T-helper 1 cell (primary cell): ENCODE measurements at regions not wholly inside any gene's neighbourhood (a gene's known extent, or its start where the extent isn't known, plus 50 kb on each side); places are given as distances from the start of the nearest gene placed in this dataset.

Experiments
- DNase-seq, 5 donors: peaks; one replicate each; pipeline ENCODE4 v3.0.0-alpha.2; 2012 to 2020

DNA sequence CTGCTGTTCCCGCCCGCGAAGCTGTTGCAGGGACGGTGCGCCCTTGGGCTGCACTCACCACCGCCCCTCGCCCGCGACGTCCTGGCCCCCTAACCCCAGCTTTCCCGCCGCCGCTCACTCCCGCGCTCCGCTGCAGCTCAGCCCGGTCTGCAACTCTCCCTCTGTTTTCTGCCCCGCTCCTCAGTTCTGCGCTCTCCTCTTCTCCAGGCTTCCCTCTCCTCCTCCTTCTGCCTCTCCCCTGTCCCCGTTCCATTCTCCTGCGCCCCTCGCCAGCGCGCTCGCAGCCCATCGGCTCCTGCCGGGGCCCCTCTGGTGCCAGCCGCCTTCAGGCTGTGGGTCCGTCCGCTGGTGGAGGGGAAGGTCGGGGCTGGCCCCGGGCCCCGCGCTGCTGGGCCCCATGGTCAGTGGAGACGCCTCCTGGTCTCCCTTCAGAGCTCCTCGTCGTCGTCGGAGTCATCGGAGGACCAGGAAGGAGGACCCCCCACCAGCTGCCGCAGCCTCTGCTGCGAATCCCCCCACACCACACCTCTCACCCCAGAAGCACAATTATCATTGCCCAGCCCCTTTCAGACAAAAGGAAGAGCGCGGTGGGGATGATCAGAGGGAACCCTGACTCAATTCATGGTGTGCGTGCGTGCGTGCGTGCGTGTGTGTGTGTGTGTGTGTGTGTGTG, 223.2 kb upstream of the FOXF1 start:
- no peak for DNase-seq

DNA sequence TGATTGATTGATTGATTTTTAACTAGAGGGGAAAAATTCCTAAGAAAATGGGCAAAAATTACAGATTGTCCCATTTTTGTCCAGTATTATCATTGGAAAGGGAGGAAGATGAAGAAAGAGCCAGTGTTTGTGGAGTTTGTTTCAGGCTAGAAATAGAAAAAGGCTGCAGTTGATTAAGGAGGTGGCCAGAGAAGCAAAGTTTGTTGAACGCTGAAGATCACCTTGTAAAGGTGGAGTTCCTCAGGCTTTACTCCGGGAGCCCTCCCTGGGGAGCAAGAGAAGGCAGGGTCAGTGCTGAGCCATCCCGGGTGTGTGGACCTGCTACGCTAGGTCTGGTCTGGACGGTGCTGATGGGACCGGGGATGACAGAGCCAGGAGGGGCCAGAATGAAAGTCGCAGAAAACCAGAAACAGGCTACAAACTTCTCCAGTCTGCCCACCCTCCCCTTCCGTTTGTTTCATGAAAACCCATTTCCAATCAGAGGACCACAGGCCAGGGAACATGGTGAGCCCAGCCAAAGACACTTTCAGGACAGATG, 222.6 kb upstream of the FOXF1 start:
- DNase-seq, result no peak

DNA sequence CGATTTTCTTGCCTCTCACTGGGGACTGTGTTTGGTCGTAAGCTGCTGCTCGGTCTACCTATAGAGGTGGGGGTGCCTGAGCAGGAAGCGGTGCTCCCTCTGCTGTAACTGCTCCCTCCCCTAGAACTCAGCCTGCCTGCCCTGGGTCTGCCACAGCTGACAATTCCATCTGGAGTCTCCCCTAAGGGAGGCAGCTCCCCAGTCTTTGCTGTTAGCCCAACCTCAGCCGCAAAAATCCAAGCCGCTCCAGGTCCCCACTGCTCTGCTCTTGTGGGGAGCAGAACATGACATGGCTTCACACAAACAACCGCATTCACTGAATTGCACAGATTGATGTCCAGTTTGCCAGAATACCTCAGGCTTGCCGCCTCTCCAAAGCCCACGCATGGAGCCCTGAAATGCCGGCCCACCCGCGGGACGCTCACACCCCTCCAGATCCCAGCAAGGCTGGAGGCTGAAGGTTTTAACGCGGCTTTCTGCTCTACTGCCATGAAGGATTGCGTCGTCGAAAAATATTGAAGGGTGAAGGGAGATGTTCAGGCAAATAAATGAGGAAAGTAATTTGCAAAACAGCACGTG, 221.5 kb upstream of the FOXF1 start:
- no peak for DNase-seq

DNA sequence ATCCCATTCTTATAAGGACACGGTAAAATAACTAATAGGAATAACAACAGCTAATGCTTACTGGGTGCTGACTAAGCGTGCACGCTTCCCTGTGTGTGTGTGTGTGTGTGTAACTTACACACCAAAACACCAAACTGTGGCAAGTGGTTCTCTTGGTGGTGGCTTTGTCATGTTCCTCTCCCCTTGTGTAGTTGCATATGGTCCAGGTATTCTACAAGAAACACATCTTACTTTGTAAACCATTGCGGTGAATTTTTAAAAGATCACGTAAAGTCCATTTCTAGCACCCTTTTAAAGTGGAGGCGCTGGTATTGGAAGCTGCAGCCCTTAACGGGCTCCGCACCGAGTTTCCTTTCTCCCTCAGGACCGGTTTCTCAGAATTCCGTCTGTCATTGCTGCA, 221.0 kb upstream of the FOXF1 start:
- no peak for DNase-seq

DNA sequence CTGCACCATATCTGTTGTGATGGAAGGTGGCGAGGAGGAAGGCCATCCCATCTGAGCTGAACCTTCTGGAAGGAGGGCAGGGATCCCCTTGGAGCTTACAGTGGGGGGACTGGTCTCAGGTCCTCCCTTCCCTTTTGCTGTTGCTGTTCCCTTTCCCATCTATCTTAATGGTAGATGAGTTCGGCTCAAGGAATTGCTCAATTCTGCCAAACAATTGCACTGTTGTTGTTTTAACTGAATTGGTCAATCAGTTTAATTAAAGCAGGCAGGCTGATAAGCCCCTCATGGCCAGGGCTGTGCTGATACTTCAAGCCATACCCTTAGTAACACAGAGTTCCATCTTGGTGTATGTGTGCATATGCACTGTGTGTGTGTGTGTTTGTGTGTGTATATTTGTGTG, 220.4 kb upstream of the FOXF1 start:
- no peak for DNase-seq

DNA sequence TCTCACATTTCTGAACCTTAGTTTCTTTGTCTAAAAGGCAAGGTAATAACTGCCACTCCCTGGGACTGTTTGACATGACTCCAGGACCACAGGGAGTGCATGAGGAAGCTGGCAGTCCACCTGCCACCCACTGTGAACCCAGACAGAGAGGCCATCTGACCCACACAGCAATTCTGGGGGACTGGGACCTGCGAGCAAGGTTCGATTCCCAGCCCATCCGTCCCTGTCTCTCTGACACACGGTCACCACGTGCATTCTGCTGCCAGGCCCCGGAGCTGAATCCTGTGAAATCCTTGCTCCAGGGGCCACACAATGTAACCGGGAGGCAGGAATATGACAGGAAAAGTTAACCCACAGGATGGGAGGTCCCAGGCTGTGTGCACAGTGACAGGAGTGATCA, 218.8 kb upstream of the FOXF1 start:
- DNase-seq, result no peak

DNA sequence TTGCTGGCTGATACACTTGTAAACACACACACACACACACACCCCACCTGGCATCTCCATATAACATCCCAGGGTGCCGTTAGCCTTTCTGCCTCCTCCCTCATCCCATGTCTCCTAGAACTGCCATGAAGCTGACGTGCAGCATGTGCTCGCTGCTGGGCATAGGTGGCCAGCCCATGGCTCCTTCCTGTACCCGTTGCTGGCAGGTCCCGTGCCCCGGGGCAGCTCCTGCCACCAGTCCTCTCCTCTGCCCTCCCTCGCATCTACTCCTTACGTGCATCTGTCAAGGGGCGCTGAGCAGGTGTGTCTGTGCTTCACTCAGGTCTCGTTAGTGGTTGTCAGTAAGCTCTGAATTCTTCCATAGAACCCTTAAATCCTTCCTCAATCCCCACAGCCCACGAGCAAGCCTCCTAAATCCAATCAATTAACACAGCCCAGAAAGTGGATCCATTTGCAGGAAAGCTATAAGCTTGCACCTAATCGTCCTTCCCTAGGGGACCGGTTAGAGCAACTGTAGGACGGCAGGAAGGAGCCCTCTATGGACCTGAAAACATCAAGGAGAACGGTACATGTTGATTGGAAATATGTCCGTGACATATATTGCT, 218.1 kb upstream of the FOXF1 start:
- DNase-seq, result no peak

DNA sequence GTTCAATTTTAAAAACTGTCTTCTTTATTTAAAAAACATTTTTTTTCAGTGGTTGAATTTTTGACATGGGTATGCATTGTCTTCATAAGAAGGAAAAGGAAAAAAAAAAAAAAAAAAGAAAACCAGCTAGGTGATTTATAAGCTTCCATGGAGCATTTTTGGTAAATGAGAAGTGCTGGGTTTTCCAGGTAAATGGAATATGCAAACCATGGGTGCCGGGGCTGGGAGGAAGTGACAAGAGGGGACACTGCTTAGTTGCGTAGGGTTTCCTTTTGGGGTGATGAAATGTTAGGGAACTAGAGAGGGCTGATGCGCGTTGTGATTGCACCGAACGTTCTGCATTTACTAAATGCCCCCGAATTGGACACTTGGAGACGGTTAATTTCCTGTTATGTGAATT, 217.4 kb upstream of the FOXF1 start:
- no peak for DNase-seq

DNA sequence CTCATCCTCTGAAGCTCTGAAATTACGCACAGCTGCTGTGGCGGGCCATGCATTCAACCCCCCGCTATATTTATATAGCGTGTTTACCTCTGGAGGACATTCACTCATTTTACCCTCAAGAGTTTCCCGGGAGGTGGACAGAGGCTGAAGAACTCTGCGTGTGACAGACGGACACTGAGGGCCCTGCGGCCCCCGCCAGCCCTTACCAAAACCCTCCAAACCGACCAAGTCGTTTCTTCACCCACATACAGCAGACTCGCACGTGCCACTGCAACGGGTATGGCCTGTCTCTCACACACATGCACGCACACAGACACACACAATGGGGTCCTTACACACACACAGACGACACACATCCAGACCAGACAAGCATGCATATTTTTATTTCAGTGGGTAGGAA, 216.4 kb upstream of the FOXF1 start:
- DNase-seq, result no peak

DNA sequence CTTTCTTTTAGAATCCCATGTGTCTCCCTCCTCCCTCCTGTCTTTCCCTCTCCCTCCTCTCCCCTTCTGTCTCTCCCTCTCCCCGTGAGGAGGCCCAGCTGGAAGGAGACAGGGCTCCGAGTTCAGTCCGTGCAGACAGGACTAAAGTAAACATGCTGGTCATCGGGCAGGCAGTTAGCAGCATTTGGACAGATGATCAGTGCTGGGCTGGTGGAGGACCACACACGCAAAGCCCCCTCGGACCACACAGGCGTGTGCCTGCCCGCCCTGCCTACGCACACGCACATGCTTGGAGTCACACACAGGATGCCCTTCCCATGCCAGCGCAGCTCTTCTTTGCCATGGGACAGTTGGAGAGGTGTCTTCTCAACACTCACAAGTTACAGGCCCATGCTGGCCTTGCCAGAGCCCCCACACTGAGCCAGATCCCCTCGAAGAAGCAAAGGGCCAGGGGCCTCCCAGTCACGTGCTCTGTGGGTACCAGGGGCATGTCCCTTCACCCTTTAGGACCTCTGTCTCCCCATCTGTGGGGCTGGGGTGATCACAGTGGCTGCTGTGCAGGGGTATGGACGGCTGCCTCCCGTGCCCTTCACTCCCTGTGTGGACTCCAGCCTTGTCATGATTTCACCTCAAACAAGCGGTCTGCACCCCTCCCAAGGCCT, 215.7 kb upstream of the FOXF1 start:
- no peak for DNase-seq

DNA sequence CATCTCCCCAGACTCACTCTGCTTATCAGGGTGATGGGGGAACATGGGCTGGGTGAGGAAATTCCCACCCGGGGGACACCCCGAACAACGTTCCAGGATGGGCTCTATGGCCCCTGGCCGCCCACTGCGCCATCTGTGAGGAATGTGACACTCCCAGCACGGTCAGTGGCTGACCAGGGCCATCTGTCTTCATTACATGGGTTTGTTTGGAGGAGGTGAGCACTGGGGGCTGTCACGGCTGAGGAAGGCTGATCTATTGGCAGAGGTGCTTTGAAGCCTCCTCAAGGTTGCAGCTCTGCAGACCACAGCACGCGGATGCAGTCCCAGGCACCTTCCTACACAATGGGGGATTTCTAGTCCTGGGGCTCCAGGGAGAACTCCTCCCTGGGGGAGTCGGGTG, 214.1 kb upstream of the FOXF1 start:
- DNase-seq, result no peak

DNA sequence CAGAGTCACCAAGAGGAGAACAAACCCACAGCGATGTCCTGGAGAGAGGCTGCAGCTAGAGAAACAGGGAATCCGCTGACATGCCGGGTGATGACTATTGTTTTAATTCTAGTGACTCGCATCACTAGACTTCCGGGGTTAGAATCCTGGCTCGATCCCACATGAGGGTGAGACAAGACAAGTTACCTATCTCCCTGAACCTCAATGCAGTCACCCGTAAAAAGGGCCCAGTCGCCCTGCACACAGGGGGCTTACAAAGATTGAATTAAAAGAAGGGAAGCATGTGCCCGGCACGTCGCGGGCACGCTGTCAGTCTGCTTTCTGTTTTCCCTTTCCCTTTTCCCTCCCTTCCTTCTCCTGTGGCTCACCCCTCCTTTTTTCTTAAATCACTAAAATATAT, 212.9 kb upstream of the FOXF1 start:
- no peak for DNase-seq

DNA sequence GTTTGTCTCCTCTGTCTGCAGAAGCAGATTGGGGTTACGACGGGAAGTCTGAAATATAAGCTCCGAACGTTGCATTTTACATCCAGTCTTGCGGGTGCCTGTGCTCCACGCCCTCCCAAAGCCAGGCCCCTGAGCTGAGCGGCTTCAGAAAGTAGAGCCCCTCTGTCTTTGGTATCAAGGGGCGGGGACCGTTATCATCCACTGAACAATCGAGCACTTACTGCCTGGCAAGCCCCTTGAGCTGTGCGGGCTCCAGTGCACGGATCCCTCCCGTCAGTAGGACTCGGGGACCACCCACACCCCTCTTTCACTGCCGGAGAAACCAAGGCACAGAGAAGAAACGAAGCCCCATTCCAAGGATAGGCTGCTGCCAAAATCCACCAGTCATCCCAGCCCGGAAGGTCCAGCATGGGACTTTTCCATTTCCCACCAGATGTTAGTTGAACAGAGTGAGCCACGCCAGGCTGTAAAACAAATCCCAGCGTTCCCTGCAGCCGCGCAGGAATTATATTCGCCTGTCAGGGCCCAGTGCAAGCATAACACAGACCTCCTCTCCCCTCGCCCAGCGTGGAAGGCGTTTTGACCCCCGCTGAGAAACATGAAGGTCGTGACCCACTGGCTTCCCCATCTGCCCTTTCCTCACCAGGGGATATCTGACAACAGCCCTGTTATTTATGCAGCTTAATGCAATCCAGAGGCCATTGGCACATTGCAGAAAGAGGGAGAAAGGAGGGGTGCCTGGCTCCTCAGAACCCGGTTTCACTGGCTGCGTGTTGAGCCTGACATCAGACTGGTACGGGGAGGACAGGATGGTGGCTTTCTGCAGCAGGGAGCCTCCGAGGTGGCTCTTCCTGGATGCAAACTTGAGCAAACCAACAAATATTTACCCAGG, 212.2 kb upstream of the FOXF1 start:
- no peak for DNase-seq

DNA sequence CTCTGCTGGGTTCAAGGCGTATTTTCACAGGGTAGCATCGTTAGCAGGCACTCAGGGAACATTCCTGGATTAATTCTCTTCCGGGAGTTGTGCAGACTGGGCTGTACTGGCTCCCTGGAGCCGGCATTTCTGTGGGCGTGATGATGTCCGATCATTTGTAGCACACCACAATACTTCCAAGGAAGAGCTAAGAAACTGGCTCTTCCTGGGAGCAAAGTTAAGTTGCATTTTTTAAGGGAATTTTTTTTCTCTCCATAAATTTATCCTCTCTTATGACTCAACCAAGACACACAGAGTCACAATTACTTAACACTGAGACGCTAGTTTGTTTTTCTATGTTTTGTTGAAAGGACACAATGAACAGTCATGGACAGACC, 211.6 kb upstream of the FOXF1 start:
- no peak for DNase-seq

DNA sequence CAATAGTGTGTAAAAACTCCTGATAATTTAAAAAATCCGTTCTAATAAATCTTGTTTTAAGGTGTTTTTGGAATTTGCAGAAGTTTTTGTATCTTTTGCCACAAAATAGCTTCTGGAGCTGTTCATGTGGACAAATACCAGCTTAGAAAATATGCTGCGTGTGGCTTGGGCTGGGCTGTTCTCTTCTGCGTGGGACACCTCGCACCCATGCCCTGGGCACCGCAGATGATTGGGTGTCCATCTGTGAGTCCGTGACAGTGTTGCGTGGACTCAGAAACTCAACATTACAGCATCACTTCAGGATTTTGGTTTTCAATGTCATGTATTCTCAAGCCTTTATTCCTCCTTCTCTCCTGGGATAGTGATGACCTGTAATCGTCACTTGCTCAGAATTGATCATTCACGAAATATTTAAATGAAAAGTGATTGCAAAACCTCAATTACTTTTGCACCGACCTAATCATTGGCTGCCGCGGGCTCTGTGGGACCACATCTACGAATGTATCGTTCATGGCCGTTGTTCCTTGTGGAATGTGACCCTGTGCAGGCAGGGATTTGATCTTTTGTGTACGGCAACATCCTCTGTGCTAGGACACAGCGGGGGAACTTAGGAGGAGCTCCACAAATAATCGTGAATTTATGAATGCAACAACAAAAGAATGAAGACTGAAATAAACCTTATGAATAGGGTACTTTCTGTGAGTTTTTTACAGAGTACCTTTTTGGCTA, 210.3 kb upstream of the FOXF1 start:
- DNase-seq, result no peak

DNA sequence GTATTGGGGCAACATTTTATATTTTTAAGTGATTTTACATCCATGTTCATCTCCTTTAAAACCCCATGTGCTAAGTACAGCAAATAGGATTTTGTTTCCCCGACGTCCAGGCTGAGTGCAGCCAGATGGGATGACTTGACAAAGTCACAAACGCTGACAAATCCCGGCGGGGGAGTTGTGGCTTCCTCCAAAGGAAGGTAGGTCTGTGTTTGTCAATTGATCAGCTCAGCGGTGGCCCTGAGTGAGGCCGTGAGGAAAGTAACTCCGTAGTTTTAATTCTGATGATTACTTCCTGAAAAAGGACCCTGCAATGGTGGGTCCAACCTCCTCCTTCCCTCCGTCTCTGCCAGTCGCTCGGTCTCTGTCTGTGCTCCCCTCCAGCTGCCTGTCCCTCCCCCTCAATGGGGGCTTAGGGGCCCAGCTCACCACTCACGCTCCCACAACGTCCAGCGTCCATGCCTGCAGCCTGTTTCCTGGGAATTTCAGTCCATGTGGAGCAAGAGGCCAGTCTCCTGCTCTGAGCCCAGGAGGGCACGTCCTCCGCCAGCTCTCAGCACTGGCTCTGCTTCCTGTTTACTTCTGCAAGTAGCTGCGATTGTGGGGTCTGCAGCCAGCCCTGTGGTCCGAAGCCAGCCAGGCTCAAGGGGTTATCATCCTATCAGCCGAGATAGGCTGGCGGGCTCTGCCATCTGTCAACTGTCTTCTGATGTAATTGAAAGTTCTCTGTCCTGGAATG, 209.4 kb upstream of the FOXF1 start:
- DNase-seq, result no peak

DNA sequence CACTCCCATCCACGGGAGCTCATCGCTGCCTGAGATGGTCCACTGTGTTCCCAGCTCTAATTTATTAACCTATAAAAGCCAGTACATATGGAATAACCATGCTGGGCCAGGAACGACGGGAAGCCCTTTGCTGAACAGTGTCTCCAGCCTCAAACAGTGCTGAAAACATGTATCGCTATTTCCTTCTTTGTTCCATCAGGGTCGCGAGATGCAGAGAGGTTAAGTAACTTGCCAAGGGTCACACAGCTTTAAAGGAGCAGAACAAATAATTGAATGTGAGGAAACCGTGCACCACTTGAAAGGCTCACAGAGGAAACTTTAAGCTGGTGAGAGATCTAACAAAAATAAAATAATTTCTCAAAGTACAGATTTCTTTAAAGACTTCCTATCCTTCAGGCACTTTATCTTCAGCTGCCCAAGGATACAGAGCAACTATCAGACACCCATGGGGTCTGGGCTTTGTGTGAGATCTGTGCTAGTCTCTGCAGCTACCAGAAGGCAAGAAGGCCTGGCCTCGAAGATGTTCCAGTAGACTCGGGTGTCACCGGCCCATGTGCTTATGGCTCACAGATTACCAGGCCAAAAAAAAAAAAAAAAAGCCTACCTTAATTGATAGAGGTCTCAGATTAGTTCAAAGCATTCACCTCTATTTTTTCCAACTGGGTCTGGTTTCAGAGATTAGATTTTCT, 207.8 kb upstream of the FOXF1 start:
- no peak for DNase-seq

DNA sequence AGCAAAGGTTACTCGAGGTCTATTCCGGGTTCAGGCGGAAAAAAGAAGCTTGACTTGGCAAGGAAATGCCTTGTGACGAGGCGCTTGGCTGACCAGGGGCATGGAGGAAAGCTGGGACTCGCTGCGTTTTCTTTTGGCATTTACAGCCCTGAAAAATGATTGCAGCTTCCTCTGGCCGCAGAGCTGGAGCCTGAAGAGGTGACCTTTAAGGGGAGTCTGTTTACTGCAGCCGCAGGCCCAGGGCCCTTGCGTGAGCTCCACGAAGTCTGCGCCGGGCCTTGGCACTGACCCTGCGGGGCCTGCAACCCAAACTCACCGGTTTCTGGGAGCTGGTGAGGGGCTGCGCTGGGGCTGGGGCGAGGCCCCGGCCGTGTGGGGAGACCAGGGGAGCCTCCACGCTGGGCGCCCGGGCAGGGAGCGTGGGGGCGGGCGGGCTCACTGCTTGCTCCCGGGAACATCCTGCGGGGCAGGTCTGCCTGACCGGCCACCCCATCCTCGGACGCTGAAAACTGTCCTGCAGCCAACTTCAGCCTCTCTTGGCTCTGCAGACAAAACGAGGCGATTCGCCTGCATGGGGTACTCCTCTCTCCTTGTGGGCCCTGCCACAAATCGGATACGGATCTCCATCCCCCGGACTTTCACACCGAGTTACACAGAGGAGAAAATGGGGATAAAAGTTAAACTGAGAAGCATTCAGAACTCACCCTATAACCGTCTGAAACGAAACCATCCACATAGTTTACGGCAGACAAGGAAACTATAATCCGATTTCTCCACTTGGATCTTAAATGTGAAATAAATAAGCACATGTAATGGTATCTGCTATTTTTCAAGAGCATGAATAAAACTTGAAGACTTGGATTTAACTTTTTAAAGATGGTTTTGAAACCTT, 206.3 kb upstream of the FOXF1 start:
- no peak for DNase-seq

DNA sequence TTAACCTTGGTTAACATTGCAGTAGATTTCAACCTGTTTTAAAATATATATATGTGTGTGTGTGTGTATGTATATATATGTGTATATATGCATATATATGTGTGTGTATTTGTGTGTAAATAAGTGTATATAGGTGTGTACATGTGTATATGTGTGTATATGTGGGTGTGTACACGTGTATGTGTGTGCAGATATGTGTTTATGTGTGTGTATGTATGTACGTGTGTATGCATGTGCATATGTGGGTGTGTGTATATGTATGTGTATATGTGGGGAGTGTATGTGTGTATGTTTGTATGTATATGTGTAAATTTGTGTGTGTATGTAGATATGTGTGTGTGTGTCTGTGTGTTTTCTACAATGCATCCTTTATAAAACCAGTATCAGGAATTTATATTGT, 205.5 kb upstream of the FOXF1 start:
- DNase-seq, result no peak

DNA sequence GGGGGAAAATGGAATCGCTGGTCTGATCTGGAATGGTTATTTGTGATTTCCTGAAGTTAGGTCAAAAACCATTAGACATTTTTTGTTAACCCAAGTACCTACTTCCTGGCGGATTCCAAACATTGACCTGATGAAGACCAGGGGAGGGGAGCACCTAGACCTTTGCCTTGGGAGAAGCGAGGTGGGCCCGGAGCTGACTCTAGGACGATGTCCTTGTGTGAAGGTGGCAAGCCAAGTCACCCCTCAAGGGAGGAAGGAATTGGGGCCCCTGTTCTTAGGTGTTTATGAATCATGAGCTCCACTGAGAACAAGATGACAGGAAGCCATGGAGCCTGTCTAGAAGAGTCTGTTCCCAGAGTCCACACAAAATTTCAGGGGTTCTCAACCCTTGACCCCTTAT, 204.9 kb upstream of the FOXF1 start:
- no peak for DNase-seq
